Renal cortical epithelial cell (primary cell): ENCODE measurements at regions not wholly inside any gene's neighbourhood (a gene's known extent, or its start where the extent isn't known, plus 50 kb on each side); places are given as distances from the start of the nearest gene placed in this dataset.
"Not testable (repeated sequence)": the region's sequence is repeated elsewhere in the genome, so short reads cannot be mapped to it uniquely, and the experiment has no call there.

Experiments
- DNase-seq: peaks from one replicate; pipeline ENCODE4 v3.0.0-alpha.2; 2011; ENCODE audit warnings: low read depth

GRCh38 chr7:66539902-66540375, 88.7 kb upstream of the KCTD7 start:
- DNase-seq = no peak

GRCh38 chr7:66542049-66542448, 86.6 kb upstream of the KCTD7 start:
- no peak for DNase-seq

- DNase-seq = peak; percentile 42
These were observed 86.0 kb upstream of the KCTD7 start for GRCh38 chr7:66542528-66543269.

- no peak for DNase-seq
These were observed 79.2 kb upstream of the KCTD7 start for GRCh38 chr7:66549466-66549865.

- DNase-seq = no peak
These were observed 75.7 kb upstream of the KCTD7 start for GRCh38 chr7:66553001-66553400.

- not testable (repeated sequence) for DNase-seq
These were observed 75.0 kb upstream of the KCTD7 start for GRCh38 chr7:66553675-66554074.

- DNase-seq = not testable (repeated sequence)
These were observed 74.4 kb upstream of the KCTD7 start for GRCh38 chr7:66554291-66554690.

- DNase-seq = not testable (repeated sequence)
These were observed 73.7 kb upstream of the KCTD7 start for GRCh38 chr7:66554842-66555430.

- no peak for DNase-seq
These were observed 72.5 kb upstream of the KCTD7 start for GRCh38 chr7:66556177-66556548.

- no peak for DNase-seq
These were observed 72.0 kb upstream of the KCTD7 start for GRCh38 chr7:66556549-66557213.

GRCh38 chr7:66557214-66558200, 71.2 kb upstream of the KCTD7 start:
- no peak for DNase-seq

GRCh38 chr7:66558201-66558641, 70.5 kb upstream of the KCTD7 start:
- no peak for DNase-seq

- DNase-seq = no peak
These were observed 69.8 kb upstream of the KCTD7 start for GRCh38 chr7:66558660-66559465.

- DNase-seq = no peak
These were observed 64.6 kb upstream of the KCTD7 start for GRCh38 chr7:66564045-66564444.

- not testable (repeated sequence) for DNase-seq
These were observed 58.5 kb upstream of the KCTD7 start for GRCh38 chr7:66570179-66570578.

GRCh38 chr7:66571568-66571967, 57.1 kb upstream of the KCTD7 start:
- DNase-seq = no peak

GRCh38 chr7:66573782-66574495, 54.7 kb upstream of the KCTD7 start:
- not testable (repeated sequence) for DNase-seq

GRCh38 chr7:66574768-66575167, 53.9 kb upstream of the KCTD7 start:
- DNase-seq = not testable (repeated sequence)

GRCh38 chr7:66575398-66575797, 53.3 kb upstream of the KCTD7 start:
- peak; percentile 44 for DNase-seq

GRCh38 chr7:66576646-66577045, 52.0 kb upstream of the KCTD7 start:
- no peak for DNase-seq
